Neuron (in vitro differentiated cells): ENCODE measurements at regions not wholly inside any gene's neighbourhood (a gene's known extent, or its start where the extent isn't known, plus 50 kb on each side); places are given as distances from the start of the nearest gene placed in this dataset.

Source experiments
- H2AFZ ChIP-seq: one replicate; pipeline ENCODE4 v1.6.1; 2013; ENCODE audit warnings: low read depth, mild to moderate bottlenecking, inconsistent platforms, low read length, moderate library complexity
- H3K27me3 ChIP-seq: one replicate; pipeline ENCODE4 v1.6.1; 2013; ENCODE audit warnings: low read length; ENCODE audit not compliant: insufficient read depth
- H3K36me3 ChIP-seq: one replicate; pipeline ENCODE4 v1.6.1; 2013; ENCODE audit warnings: low read length; ENCODE audit not compliant: insufficient read depth
- H3K4me1 ChIP-seq: one replicate; pipeline ENCODE4 v1.6.1; 2013; ENCODE audit warnings: low read length; ENCODE audit not compliant: insufficient read depth
- H3K4me3 ChIP-seq: 2 replicates; pipeline ENCODE4 v1.5.1; 2013; ENCODE audit warnings: mild to moderate bottlenecking, low read length, moderate library complexity
- H3K9me3 ChIP-seq: one replicate; pipeline ENCODE4 v1.6.1; 2013; ENCODE audit warnings: low read length

DNA sequence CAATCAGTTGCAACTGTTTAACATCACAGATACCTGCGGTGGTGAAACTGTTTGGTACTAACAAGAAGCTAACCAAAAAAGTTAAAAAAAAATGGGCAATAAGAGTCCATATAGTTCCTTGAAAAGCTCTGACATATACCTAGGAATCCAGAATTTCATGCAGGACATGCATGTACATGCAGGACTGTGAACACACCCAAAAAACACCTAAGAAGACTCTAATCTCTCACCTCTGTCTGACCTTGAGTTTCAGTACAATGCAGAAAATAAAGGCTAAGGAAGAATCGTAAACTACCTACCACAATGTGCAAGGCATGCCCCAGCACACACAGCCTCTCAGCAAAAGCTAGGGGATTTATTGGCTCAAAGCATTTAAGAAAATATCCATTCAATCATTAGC is 110.7 kb upstream of the GOLGA8J start:
- peaks cover 2% of the 10 kb centered on the region for H3K9me3 ChIP-seq
- peaks cover 32% of the 10 kb centered on the region for H3K27me3 ChIP-seq
- no peaks in the 10 kb centered on the region for H3K36me3 ChIP-seq
- H3K4me1 ChIP-seq: no peaks in the 10 kb centered on the region
- no peak overlapping the region for H2AFZ ChIP-seq
- H3K4me3 ChIP-seq: no peak overlapping the region

GRCh38 chr15:29970402-29970695 is 112.4 kb upstream of the GOLGA8J start:
- H3K4me3 ChIP-seq: no peak overlapping the region
- peaks cover 41% of the 10 kb centered on the region for H3K27me3 ChIP-seq
- peaks cover 2% of the 10 kb centered on the region for H3K9me3 ChIP-seq
- H2AFZ ChIP-seq: no peak overlapping the region
- H3K36me3 ChIP-seq: no peaks in the 10 kb centered on the region
- no peaks in the 10 kb centered on the region for H3K4me1 ChIP-seq

- Histone ChIP-seq H3K36me3 (no peaks in the 10 kb centered on the region), H3K4me3 (no peak overlapping the region), H2AFZ (no peak overlapping the region), H3K4me1 (no peaks in the 10 kb centered on the region), H3K27me3 (peaks cover 43% of the 10 kb centered on the region), H3K9me3 (peaks cover 2% of the 10 kb centered on the region)
Measured at GRCh38 chr15:29969562-29970401, 113.0 kb upstream of the GOLGA8J start.

- H2AFZ ChIP-seq: no peak overlapping the region
- peaks cover 48% of the 10 kb centered on the region for H3K27me3 ChIP-seq
- no peak overlapping the region for H3K4me3 ChIP-seq
- peaks cover 2% of the 10 kb centered on the region for H3K9me3 ChIP-seq
- H3K4me1 ChIP-seq: no peaks in the 10 kb centered on the region
- H3K36me3 ChIP-seq: no peaks in the 10 kb centered on the region
Measured at GRCh38 chr15:29968895-29969561, 113.7 kb upstream of the GOLGA8J start.

DNA sequence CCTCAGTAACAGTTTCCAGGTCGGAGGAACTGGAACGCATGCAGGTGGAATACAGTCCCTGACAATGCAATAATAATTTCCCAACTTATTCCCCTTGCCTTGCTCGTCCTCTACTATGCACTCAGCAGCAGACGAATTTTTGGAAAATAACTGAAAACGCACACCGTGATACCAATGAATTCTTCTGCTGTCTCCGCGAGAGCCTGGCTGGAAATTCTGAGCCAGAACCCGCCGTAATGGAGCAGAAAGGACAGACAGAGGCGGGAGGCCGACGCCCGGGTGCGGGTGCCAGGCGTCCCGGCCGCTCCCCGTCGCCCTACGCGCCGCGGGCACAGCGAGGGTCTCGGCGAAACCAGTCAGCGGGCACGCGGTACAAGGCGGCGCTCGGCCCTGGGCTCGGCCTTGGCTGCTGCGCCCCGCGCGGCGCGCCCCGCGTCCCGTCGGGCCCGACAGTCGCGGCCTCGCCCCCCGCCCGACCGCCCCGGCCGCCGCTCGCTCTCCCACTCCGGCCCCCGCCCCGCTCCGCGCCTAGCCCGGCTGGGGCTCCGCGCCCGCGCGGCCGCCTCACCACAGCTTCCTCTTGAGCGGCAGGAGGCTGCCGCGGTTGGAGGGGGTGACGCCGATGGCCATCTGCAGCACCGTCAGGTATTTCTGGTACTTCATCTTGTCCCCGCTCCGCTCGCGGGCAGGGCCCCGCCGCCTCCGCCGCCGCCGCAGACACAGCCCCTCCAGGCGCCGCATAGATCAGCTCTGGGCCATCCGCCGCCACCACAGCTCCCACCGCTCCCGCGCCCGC is 114.5 kb upstream of the GOLGA8J start:
- peaks cover 48% of the 10 kb centered on the region for H3K27me3 ChIP-seq
- H3K4me1 ChIP-seq: no peaks in the 10 kb centered on the region
- H2AFZ ChIP-seq: peak overlapping the region; percentile 51
- H3K9me3 ChIP-seq: peaks cover 2% of the 10 kb centered on the region
- H3K36me3 ChIP-seq: no peaks in the 10 kb centered on the region
- peak overlapping the region; percentile 18 for H3K4me3 ChIP-seq

GRCh38 chr15:29962407-29962806 is 120.3 kb upstream of the GOLGA8J start:
- no peaks in the 10 kb centered on the region for H3K9me3 ChIP-seq
- H3K4me1 ChIP-seq: no peaks in the 10 kb centered on the region
- no peak overlapping the region for H3K4me3 ChIP-seq
- H2AFZ ChIP-seq: no peak overlapping the region
- H3K36me3 ChIP-seq: no peaks in the 10 kb centered on the region
- peaks cover 21% of the 10 kb centered on the region for H3K27me3 ChIP-seq

GRCh38 chr15:29959384-29960137 is 123.2 kb upstream of the GOLGA8J start:
- peaks cover 10% of the 10 kb centered on the region for H3K27me3 ChIP-seq
- H3K4me1 ChIP-seq: no peaks in the 10 kb centered on the region
- no peaks in the 10 kb centered on the region for H3K36me3 ChIP-seq
- no peak overlapping the region for H3K4me3 ChIP-seq
- no peak overlapping the region for H2AFZ ChIP-seq
- no peaks in the 10 kb centered on the region for H3K9me3 ChIP-seq

- H3K36me3 ChIP-seq: no peaks in the 10 kb centered on the region
- peaks cover 6% of the 10 kb centered on the region for H3K27me3 ChIP-seq
- no peaks in the 10 kb centered on the region for H3K9me3 ChIP-seq
Measured at GRCh38 chr15:29952225-29952624, 130.0 kb upstream of the TJP1 start.

DNA sequence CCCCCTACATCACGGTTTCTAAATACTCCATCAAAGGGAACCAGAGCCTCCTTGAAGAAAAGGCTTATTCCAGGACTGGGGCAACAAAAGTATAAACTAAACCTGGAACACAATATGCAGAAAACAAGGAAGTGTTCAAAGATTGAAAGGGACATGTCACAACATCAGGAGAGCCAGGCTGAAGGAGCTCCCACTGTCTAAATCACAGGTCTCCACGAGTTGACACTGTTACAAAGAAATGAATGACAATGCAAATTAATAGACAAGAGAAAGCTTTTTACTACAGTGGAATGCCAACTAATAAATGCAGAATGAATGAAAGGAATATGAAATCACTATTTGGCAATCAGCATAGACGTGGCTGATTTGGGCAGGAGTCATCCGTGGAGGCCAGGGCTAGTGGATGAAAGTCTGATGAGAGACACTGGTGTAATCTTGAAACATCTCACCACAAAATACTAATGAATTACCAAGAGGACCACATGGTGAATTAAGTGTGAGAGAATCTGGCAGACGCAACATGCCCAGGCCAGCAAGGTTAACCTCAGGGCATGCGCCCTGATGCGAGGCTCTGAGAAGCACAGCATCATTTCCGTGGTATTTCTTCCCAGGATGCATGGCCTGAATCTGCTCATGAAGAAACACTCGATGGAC is 123.8 kb upstream of the TJP1 start:
- H3K9me3 ChIP-seq: no peaks in the 10 kb centered on the region
- no peaks in the 10 kb centered on the region for H3K36me3 ChIP-seq
- H3K27me3 ChIP-seq: no peaks in the 10 kb centered on the region
- H3K4me1 ChIP-seq: no peaks in the 10 kb centered on the region
- H3K4me3 ChIP-seq: no peak overlapping the region
- H2AFZ ChIP-seq: no peak overlapping the region

More at GRCh38 chr15:29952225-29952624, 130.0 kb upstream of the TJP1 start:
- H3K4me1 ChIP-seq: no peaks in the 10 kb centered on the region
- H3K4me3 ChIP-seq: no peak overlapping the region
- no peak overlapping the region for H2AFZ ChIP-seq

DNA sequence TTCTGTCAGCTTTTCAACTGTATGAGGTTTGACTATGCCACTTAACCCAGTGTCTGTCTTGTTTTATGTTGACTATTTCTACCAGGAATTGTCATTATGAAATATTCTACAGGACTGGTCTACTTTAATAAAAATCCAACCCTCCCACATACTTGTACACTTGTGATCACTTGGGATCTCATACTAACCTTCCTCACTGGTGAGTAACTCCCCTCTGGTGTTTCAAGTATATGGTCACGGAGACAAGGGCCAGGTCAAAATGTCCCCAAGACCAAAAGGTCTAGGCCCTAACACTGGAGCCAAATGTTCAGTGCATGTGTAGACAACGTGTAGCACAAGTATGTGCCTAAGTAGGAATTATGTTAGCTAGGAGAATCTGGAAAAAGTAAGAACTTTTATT is 122.7 kb upstream of the TJP1 start:
- Histone ChIP-seq H3K4me3 (no peak overlapping the region), H3K9me3 (no peaks in the 10 kb centered on the region), H2AFZ (no peak overlapping the region)

GRCh38 chr15:29942548-29942947 is 120.3 kb upstream of the TJP1 start:
- Histone ChIP-seq H3K4me3 (no peak overlapping the region), H3K27me3 (no peaks in the 10 kb centered on the region), H3K9me3 (no peaks in the 10 kb centered on the region), H3K36me3 (no peaks in the 10 kb centered on the region), H2AFZ (no peak overlapping the region), H3K4me1 (no peaks in the 10 kb centered on the region)

More for the DNA sequence above, 122.7 kb upstream of the TJP1 start:
- no peaks in the 10 kb centered on the region for H3K27me3 ChIP-seq
- no peaks in the 10 kb centered on the region for H3K36me3 ChIP-seq
- H3K4me1 ChIP-seq: no peaks in the 10 kb centered on the region

DNA sequence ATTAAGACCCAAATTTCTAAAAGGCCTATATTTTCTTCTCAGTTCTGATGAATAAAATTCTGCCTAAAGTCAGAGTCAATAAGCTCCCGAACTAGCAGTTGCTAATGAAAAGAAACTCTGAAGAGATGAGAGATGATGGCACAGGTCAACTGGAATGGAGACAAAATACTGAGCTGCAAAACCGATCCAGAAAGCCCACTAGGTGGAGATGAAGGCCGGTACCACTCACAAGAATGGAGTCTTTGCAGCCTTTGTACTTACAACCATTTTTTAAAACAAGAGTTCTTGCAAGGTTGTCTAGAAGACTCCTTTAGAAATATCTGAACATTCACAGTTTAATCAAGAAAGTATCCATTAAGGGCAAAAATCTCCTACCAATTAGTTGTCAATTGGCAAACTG is 119.9 kb upstream of the TJP1 start:
- Histone ChIP-seq H2AFZ (no peak overlapping the region), H3K9me3 (no peaks in the 10 kb centered on the region), H3K4me3 (no peak overlapping the region), H3K27me3 (no peaks in the 10 kb centered on the region), H3K36me3 (no peaks in the 10 kb centered on the region), H3K4me1 (no peaks in the 10 kb centered on the region)
